Heart left ventricle (tissue), 13 donors: ENCODE measurements at regions not wholly inside any gene's neighbourhood (a gene's known extent, or its start where the extent isn't known, plus 50 kb on each side); places are given as distances from the start of the nearest gene placed in this dataset.

Experiments
- POLR2A ChIP-seq, 2 donors: fragments of 450-650 bp; IDR thresholded peaks; one replicate each; pipeline ENCODE4 v1.6.1; 2017; ENCODE audit warnings: antibody characterized with exemption in 2 of 2, mild to moderate bottlenecking in 2 of 2, moderate library complexity in 2 of 2
- TF ChIP-seq, protein P1 (sequence below), 12 donors: fragments of 200-600 bp; sonication (generic) in 4 of 12; IDR thresholded peaks; one replicate each; pipeline versions ENCODE4 v1.5.0 to v1.8.0; 2018 to 2022; ENCODE audit warnings: antibody characterized with exemption in 12 of 12, mild to moderate bottlenecking in 5 of 12
- donor health status: ischemic (EF 13 %, LVEDD 7.1; RV severe dilation, severe dysfunction).
- donor health status: DM: no; HTN: yes; CAD: no.
- donor health status: DM: no; HTN: no; CAD: no.
- donor health status: ischemic (EF 25% LVEDD 6.9; RV normal size, moderate dysfunction).
- donor health status: ischemic (EF 25% LVEDD 5.7; RV mildly dilated, moderate dysfunction).
- donor health status: ischemic (EF 35%, LVEDD 5.7; RV mildly dilated, moderate dysfunction).
- donor health status: nonischemic (EF 11% LVEDD 7.7; RV severe dilation, severe dysfunction).
- donor health status: DM: yes; HTN: yes; CAD: no.
- donor health status: PGD.
- donor health status: ischemic (EF 29% LVEDD 5.4; RV normal size, mild dysfunction).
- donor health status: nonischemic (EF 23%, LVEDD 6.1; RV moderate dilation, normal function).

GRCh38 chr5:117679046-117679445, 1104.4 kb upstream of the SEMA6A start:
- TF ChIP-seq, protein P1, sequence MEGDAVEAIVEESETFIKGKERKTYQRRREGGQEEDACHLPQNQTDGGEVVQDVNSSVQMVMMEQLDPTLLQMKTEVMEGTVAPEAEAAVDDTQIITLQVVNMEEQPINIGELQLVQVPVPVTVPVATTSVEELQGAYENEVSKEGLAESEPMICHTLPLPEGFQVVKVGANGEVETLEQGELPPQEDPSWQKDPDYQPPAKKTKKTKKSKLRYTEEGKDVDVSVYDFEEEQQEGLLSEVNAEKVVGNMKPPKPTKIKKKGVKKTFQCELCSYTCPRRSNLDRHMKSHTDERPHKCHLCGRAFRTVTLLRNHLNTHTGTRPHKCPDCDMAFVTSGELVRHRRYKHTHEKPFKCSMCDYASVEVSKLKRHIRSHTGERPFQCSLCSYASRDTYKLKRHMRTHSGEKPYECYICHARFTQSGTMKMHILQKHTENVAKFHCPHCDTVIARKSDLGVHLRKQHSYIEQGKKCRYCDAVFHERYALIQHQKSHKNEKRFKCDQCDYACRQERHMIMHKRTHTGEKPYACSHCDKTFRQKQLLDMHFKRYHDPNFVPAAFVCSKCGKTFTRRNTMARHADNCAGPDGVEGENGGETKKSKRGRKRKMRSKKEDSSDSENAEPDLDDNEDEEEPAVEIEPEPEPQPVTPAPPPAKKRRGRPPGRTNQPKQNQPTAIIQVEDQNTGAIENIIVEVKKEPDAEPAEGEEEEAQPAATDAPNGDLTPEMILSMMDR (IDR thresholded peaks at IDR 0.05) = no peak
- no peak for TF ChIP-seq POLR2A (IDR thresholded peaks at IDR 0.05)
